HG03521 (cell line): ENCODE measurements at regions not wholly inside any gene's neighbourhood (a gene's known extent, or its start where the extent isn't known, plus 50 kb on each side); places are given as distances from the start of the nearest gene placed in this dataset.

ENCODE experiments used
- ATAC-seq: cut with Tn5 transposase; IDR thresholded peaks from one replicate; pipeline ENCODE4 v1.9.1; 2021; ENCODE audit warnings: mild to moderate bottlenecking, moderate library complexity; ENCODE audit not compliant: unreplicated experiment

GRCh38 chr2:42865884-42866881 is 73.8 kb upstream of the HAAO start:
- ATAC-seq, result no peak

GRCh38 chr2:42864641-42865280 is 72.4 kb upstream of the HAAO start:
- no peak for ATAC-seq

GRCh38 chr2:42864222-42864621 is 71.8 kb upstream of the HAAO start:
- no peak for ATAC-seq

- ATAC-seq, result no peak
Observed at GRCh38 chr2:42863751-42864150, 71.4 kb upstream of the HAAO start.

- ATAC-seq, result no peak
Observed at GRCh38 chr2:42863320-42863719, 70.9 kb upstream of the HAAO start.

- ATAC-seq, result no peak
Observed at GRCh38 chr2:42862669-42863185, 70.3 kb upstream of the HAAO start.

GRCh38 chr2:42861321-42861720 is 68.9 kb upstream of the HAAO start:
- ATAC-seq, result no peak

- ATAC-seq, result no peak
Observed at GRCh38 chr2:42860319-42861094, 68.1 kb upstream of the HAAO start.

- ATAC-seq, result no peak
Observed at GRCh38 chr2:42859791-42860190, 67.4 kb upstream of the HAAO start.

- no peak for ATAC-seq
Observed at GRCh38 chr2:42859006-42859552, 66.7 kb upstream of the HAAO start.

GRCh38 chr2:42858140-42859005 is 66.0 kb upstream of the HAAO start:
- no peak for ATAC-seq

- ATAC-seq, result no peak
Observed at GRCh38 chr2:42856891-42857632, 64.7 kb upstream of the HAAO start.

- no peak for ATAC-seq
Observed at GRCh38 chr2:42856106-42856860, 63.9 kb upstream of the HAAO start.

- no peak for ATAC-seq
Observed at GRCh38 chr2:42855221-42855970, 63.0 kb upstream of the HAAO start.

- no peak for ATAC-seq
Observed at GRCh38 chr2:42854207-42854818, 61.9 kb upstream of the HAAO start.

GRCh38 chr2:42853549-42854206 is 61.3 kb upstream of the HAAO start:
- ATAC-seq, result no peak

GRCh38 chr2:42852798-42853197 is 60.4 kb upstream of the HAAO start:
- ATAC-seq, result no peak
